NCI-H1694 treated with DMSO at 0.1 percent for 48 hours (cell line): ENCODE measurements at regions not wholly inside any gene's neighbourhood (a gene's known extent, or its start where the extent isn't known, plus 50 kb on each side); places are given as distances from the start of the nearest gene placed in this dataset.
A peak's percentile ranks its signal among the peaks of the same experiment; 100 is the strongest.

ENCODE experiments used
- DNase-seq: peaks from one replicate; lab custom pipeline; 2025; lab: John Stamatoyannopoulos, UW

DNA sequence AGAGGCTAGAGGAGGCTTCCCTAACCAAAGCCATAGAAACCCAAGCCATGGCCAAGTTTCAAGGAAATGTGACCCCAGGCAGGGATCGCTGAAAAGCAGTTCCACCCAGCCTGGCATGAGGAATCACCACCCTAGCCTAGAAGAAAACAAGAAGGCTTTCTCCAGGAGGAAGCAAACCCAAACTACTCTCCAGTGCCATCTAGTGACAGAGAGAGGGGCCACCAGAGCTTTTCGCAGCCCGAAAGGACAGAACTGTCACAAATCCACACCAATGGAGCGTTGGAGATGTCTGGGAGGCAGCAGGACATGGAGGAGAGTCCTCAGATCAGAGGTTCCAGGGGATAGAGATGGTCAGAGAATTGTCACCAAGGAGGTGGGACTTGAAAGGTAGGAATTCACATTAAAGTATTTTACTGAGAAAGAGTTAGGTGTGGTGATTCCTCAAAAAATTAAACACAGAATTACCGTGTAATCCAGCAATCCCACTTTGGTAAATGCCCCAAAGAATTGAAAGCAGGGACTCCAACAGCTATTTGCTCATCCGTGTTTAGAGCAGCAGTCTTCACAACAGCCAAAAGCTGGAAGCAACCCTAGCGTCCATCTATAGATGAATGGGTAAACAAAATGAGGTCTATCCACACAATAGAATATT, 67.3 kb upstream of the NUP50 start:
- DNase-seq: peak; percentile 78

DNA sequence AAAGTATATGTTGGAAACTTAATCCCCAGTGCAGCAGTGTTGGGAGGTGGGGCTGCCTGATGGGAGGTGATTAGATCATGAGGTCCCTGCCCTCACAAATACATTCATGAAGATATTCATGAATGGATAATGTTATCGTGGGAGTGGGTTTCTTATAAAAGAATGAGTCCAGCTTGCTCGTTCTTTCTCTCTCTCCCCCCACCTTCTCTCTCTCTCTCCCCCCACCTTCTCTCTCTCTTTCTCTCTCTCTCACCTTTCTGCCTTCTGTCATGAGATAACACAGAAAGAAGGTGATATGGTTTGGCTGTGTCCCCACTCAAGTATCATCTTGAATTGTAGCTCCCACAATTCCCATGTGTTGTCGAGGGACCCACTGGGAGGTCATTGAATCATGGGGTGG, 66.7 kb upstream of the NUP50 start:
- no peak for DNase-seq

DNA sequence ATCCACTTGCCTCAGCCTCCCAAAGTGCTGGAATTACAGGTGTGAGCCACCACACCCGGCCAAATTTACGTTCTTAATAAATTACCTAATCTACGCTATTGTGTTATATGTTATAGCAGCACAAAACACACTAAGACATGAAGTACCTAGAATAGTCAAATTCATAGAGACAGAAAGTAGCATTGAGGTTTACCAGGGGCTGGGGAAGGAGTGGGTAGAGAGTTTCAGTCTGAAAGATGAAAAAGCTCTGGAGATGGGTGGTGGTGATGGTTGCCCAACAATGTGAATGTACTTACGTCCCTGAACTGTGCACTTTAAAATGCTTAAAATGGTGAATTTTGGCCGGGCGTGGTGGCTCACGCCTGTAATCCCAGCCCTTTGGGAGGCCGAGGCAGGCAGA, 65.7 kb upstream of the NUP50 start:
- no peak for DNase-seq

DNA sequence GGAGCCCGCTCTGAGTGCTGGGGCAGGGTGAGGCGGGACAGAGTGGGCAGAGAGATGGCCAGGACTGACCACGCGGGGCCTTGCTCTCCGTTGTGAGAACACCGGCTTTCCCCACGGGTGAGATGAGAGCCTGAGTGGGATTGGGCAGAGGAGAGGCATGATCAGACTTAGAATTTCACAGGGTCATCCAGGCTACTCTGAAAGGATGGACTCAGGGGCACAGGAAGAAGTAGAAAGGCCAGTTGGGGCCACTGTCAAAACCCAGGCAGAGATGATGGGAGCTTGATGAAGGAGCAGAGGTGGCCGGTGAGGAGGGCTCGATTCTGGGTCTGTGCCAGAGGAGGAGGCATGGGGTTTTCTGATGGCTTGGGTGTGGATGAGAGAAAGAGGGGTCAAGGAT, 63.8 kb upstream of the NUP50 start:
- DNase-seq: no peak

DNA sequence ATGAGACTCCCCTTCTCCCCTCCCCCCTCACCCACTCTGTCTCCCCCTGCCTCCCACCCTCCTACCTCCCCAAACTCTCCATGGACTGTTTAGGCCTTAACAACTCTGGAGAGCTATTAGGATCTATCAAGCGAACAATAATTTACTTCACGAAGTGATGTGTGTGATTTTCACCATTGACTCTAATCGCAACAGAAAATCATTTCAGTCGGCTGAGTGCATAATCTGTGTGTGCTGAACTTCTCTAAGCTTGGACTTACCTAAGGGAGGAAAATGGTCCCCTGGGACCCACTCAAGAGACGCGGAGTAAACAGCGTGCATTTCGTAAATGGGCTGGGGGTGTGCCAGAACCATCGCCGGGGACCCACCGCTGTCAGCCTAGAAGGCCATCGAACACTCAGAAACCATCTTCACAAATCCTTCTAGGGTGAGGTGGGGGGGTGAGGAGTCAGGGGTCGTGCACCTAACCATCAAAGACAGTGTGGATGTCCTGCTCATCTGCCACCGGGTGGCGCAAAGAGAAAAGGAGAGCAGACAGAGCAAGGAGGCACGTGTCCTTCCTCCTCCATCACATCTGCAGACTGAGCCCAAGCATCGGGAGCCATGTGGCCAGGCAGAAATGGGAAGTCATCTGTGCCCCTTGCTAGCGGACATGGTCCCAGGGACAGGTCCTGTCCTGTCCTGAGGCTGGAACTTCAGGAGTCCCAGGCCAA, 62.1 kb upstream of the NUP50 start:
- DNase-seq: peak; percentile 81

DNA sequence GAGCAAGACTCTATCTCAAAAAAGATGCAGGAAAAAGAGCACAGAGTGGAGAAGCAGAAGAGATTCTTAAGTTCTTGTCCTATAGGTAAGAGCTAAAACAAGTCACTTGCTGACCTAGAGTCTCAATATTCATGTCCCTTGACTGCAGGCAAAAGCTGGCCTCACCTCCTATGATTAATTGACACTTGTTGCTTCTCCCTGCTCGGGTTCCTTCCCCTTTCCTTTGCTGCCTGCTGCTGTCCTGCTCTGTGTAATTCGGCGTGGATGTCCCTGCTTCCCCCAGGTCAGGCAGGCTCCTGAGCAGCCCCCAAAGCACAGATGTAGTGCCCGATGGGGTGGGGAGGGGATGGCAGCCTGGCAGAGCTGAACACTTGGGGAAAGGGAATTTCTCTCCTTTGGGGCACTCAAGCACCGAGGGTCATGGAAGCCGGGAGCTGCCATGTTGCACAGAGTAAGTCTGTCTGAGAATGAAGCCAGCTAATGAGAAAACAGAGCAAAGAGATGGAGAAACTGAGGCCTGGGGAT, 60.8 kb upstream of the NUP50 start:
- no peak for DNase-seq

DNA sequence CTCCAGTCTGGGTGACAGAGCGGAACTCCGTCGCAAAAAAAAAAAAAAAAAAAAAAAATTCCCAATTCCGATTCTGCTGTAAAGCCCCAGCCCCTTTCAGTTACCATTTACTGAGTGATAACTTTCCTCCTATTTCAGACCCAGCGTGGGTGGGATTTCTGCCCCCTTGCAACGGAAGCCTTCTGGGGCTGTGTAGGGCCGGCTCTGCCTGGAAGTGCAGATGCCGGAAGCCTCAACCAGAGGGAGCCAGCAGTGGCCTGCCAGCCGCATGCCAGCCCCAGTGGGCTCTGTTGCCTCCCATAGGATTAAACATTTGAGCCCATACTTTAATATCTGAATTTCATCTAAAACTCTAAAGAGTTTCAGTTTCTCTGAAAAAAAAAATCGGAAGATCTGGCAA, 60.0 kb upstream of the NUP50 start:
- no peak for DNase-seq

DNA sequence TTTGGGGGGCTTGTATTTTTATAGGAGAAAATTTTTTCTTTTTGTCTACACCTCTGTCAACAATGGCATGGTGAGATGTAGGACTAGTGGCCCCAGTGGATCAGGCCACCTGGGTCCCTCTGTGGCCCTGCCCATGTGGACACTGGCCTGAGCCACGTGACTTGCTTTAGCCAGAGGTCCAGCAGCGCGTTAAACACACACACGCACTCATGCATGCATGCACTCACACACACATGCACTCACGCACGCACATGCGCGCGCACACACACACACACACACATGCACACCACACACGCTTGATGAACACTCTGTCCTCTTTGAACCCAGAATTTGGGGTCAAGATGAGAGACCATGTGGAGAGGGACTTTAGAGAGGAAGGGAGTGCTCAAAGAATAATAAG, 59.4 kb upstream of the NUP50 start:
- no peak for DNase-seq

DNA sequence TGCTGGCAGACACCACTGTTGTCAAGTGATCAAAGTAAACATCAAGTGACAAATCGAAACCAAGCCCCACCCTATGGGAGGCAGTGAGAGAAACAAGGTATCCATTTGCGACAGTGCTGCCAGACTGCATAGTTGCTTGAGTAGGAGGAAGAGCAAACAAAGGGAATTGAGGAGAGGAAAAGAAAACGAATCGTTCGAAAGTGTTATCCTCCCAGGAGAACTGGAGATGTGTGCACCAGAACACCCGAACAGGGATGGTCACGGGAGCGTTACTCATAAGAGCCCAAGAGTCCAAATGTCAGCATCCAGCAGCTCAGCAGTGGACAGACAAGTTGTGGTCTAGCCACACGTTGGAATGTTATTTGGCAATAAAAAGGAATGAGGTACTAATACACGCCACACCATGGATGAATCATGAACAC, 58.4 kb upstream of the NUP50 start:
- DNase-seq: no peak

DNA sequence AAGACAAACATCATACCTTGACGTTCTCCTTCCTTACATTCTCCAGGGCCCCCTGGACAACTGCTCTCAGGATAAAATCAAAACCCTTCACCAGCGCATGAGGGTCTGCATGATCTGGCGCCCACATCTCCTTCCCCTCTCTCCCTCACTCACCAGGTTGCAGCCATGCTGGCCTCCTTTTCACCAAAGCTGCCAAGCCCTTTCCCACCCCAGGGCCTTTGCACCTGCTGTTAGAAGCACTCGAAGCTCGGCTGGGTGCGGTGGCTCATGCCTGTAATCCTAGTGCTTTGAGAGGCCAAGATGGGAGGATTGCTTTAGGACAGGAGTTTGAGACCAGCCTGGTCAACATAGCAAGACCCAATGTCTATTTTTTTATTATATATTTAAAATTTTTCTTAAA, 56.1 kb upstream of the NUP50 start:
- no peak for DNase-seq

DNA sequence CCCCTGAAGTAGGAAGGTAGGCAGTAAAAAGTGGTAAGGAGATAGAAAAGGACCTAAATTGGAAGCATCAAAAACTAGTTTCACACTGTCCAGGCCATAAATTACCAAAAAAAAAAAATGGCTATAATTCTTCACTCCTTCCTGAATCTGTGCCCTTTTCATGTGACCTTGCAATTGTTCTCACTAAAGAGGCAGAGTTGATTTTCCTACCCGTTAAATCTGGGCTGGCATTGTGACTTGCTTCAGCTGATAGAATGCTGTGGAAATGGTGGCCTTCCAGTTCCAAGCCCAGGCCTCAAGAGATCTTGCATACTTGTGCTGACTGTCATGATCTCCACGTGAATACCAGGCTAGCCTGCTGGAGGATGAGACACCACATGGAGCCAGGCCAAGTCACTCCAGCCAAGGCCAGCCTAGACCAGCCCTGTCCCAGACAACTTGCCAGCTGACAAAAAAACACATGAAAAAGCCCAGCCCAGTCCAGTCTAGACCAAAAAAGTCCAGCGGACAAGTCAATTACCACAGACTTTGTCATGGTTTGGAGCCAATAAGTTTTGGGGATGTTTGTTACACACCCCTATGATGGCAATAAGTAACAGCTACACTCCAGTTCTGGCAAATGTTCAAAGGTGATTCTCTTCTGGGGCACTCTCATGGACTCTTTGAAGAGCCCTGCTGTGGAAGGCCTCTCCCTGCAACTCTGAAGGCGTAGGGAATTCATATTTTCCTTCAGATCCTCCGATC, 51.4 kb upstream of the NUP50 start:
- no peak for DNase-seq
